NCI-H748 treated with DMSO at 0.1 percent for 48 hours (cell line): ENCODE measurements at regions not wholly inside any gene's neighbourhood (a gene's known extent, or its start where the extent isn't known, plus 50 kb on each side); places are given as distances from the start of the nearest gene placed in this dataset.
"Not testable (repeated sequence)": the region's sequence is repeated elsewhere in the genome, so short reads cannot be mapped to it uniquely, and the experiment has no call there.

Experiments
- DNase-seq: peaks from one replicate; lab custom pipeline; 2025; lab: John Stamatoyannopoulos, UW

GRCh38 chr3:168779970-168780645 lies 684.4 kb upstream of the GOLIM4 start:
- DNase-seq, result not testable (repeated sequence)

DNA sequence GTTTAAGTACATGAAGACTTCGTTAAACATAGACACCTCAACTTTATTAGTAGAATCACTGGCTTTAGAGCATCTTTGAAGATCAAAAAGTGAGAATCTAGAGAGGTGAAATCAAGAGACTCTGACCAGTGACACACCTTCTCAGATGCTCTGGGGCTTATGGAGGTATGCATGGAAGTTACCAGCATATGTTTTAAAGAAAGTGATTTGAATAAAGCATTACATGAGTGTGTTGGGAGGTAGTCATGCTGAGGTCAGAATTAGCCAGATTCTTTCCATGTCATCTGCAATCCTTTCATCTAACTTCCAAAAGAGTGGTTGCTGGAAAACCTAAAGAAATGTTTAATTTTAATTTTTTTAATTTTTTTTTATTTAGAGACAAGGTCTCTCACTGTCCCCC lies 658.0 kb upstream of the GOLIM4 start:
- DNase-seq, result no peak

DNA sequence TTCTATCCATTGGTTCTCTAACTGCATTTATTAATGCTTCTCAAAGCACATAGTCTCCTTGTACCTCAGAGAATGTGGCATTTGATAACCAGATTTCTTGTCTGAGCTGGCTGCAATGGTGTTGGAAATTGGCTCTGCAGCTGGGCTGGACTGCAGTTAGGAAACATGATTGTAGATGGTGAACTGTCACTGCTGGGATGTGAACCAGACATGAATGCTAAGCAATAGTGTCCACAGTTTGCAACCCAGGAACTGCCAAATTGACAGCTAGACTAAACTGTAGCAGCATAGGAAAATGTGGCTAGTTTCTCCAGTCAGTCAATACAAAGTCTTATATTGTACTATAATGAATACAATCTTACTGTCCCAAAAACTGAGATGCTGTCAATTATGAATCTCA lies 656.6 kb upstream of the GOLIM4 start:
- DNase-seq, result no peak

GRCh38 chr3:168747697-168748096 lies 652.0 kb upstream of the GOLIM4 start:
- DNase-seq, result no peak

GRCh38 chr3:168738527-168739325 lies 643.0 kb upstream of the GOLIM4 start:
- no peak for DNase-seq

- DNase-seq, result no peak
Measured at GRCh38 chr3:168736202-168736601, 640.5 kb upstream of the GOLIM4 start.

DNA sequence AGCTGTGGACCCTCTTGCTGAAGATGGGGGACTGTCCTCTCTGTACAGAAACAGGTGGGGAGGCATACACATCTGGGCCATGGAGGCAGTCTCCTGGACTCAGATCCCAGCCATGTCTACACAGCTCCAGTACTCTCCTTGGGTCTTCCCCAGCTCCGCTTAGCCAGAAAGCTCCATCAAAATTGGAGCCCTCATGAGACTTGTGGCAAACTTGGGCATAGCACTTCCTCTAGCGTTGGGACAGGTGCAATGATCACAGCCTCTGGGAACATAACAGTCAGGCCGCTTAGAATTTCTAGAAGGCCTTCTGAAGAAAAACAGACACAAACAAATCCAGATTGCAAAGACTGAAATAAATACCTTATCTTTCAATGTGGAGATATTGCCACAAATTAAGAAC lies 634.3 kb upstream of the GOLIM4 start:
- DNase-seq, result no peak

DNA sequence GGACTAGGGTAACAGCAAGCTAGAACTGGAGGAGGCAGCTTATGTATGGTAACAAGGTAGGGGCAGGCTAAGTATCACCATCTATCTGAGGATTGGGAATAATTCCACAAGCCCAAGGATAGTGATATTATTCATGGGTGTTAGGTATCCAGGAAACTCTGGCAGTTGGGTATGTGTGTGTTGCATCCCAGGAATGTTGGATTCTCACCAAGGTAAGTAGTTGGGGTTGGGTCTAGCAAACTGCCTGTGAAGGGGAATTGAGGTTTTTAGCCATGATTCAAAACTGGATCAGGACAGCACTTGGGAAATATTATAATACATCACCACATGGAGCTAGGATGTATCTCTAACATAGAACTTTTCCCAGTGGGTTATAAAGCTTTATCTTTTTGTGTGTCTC lies 626.4 kb upstream of the GOLIM4 start:
- no peak for DNase-seq

GRCh38 chr3:168714609-168715240 lies 619.0 kb upstream of the GOLIM4 start:
- no peak for DNase-seq

DNA sequence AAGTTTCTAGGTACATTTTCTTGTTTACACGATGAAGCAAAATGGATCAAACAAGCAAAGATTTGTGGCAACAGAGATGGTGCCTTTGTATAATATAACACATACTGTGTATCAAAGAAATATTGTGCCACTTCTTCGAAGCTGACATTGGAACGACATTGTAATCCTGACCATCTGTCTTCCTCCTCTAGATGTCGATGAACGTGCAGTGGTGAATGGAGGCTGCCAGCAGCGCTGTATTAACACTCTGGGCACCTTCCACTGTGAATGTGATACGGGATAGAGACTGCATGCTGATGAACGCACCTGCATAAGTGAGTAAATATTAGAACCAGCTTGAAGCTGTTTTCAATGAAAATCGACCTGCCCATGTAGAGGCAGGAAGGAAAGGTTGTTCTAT lies 613.3 kb upstream of the GOLIM4 start:
- DNase-seq, result peak; percentile 45

- DNase-seq, result no peak
Measured at GRCh38 chr3:168707900-168708299, 612.2 kb upstream of the GOLIM4 start.

DNA sequence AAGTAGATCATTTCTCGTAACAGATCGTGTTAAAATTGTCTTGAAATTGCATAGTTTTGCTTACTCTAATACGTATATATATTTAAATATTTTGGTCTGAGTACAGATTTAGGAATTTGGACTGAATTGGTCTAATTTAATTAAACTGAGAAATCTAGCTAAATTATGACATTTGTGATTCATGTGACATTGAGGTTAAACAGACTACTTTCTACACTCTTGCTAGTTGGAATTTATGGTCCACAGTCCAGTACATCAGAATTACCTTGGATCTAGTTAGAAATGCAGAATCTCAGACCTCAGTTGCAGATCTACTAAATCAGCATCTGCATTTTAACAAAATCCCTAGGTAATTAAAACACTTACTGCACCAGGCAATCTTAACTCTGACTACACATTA lies 609.7 kb upstream of the GOLIM4 start:
- no peak for DNase-seq

DNA sequence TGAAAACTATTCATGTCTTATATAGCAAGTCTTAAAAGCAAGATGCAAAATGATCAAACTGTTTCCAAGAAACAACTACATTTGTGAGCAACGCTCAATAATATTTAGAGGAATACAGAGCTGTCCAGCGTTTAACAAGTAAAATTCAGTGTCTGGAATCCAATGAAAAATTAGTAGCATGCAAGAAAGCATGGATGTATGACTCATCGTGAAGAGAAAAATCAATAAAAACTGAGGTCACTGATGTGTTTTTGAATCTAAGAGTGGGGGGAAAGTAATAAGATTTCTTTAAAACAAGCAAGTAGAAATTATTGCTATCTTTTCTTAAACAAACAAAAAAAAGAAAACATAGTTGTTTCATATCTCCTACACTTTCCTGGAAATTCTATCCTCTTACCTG lies 600.3 kb upstream of the GOLIM4 start:
- no peak for DNase-seq

DNA sequence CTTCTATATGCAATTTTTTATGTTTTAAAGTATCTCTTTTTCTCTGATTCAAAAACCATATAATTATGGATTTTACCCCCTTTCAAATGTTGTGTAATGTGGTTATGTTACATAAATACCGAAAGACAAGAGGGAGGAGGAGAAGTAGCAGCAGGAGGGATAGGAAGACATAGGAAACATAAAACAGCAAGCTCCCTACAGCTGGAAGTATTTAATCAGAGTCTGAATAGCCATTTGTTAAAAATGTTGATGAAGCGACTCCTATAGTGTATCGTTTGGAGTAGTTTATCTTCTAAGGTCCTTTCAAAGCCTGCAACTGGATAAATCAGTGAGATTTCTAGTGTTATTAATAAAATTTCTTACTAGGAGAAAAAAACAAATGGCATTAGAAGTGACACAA lies 598.1 kb upstream of the GOLIM4 start:
- no peak for DNase-seq

- no peak for DNase-seq
Measured at GRCh38 chr3:168688267-168688666, 592.5 kb upstream of the GOLIM4 start.

GRCh38 chr3:168684519-168684918 lies 588.8 kb upstream of the GOLIM4 start:
- no peak for DNase-seq

DNA sequence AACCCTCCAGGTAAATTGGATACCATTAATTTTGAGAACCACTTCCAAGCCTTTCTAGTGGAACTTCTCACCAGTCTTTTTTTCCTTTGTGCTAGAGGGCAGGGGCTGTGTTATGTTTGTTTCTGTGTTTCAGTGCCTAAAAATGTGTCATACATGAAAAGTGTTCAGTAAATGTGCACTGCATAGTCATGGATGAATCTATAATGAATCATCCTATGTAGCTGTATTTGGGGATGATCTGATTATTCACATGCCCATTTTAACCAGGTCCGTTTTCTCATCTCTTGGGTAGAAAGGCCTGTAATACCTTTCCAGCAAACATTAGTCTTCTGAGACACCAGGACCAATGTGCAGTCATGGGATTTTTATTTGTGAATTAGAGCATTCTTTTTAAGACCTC lies 583.0 kb upstream of the GOLIM4 start:
- DNase-seq, result no peak

- DNase-seq, result no peak
Measured at GRCh38 chr3:168671091-168671490, 575.4 kb upstream of the GOLIM4 start.

DNA sequence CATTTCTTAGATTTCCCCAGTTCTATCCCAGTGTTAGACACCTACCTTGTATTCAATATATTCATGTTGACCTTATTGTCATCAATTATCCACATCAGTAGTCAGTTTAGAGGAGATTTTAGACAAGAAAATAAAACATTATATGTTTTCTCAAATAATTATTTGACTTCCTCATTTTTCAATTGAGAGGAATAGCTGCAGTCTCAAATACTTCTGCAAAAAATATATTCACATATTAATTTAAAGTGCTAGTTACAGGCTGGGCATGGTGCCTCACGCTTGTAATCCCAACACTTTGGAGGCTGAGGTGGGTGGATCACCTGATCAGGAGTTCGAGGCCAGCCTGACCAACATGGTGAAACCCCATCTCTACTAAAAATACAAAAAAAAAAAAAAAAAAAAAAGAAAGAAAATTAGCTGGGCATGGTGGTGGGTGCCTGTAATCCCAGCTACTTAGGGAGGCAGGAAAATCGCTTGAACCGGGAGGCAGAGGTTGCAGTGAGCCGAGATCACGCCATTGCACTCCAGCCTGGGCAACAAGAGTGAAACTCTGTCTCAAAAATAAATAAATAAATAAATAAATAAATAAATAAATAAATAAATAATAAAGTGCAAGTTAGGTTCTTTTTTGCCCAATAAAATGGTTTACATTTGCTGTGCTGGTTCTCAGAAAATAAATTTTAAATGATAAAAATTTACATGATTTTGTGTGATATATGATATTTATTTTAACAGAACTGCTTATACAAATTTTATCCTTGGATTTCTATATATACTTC lies 565.3 kb upstream of the GOLIM4 start:
- not testable (repeated sequence) for DNase-seq

DNA sequence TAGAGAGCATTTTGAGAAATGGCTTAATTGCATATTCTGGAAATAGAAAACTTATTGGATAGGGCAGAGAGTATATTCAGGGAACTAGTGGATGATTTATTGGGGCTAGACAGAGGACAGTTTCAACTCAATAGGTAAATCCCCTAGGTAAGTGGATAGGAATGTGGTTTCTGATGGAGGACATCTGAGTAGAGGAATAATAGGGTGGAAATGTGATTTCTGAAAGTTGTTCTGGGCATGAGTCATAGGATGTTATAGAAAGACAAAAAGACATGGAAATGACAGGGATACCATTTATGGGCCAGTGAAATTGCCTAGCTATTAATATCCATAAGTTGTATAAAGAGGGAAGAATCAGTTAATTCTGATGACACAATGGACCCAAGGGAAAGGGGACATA lies 563.3 kb upstream of the GOLIM4 start:
- DNase-seq, result no peak

DNA sequence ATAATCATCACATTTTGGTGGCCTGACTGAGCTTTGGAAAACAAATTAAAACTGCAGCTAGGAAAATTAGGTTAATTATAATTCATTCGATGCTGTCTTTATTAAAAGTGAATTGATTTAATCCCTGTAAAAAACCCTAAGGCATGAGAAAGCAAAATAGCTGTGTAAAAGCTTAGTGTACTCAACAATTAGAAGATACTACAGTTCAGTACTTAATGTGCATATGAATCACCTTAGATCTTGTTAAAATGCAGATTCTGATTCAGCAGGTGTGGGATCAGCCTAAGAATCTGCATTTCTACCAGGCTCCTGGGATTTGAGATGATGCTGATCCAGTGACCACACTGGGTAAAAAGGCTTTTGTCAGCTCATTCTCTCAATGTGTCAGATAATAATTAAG lies 559.9 kb upstream of the GOLIM4 start:
- no peak for DNase-seq

DNA sequence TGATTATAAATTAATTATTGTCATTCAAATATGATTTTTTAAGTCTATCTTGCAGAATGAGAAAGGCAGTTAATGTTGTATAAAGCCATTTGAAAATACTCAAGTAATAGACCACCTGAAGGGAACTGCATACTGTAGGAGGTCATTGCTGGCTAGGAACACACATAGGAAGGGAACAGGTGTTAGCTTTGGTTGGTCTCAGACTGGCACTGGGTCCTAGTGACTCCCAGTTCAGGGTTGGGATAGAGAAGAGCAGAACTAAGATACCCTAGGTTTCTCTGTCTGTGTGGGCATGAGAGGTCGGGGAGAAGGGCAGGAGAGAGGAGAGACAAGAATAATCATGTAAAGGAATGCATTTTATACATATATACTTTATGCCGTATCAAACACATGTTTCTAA lies 559.0 kb upstream of the GOLIM4 start:
- no peak for DNase-seq

DNA sequence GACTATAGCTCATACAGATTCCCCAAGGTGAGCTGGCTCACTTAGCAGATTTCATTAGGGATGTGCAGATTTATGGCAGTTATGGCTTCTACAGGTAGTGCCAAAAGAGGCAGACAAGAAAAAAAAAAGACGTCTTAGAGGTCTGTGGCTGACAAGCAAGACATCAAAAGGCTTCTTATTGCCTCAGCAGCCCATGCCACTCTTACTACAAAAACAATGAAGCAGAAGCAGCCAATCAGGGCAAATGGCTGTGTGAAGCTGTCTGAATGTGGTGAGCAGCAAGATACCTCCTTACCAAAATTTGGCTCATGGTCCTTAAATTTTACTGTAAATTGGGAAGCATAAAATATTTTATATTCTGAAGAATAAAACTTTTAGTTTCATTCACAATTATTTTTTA lies 557.5 kb upstream of the GOLIM4 start:
- DNase-seq, result no peak
